NCI-H187 treated with DMSO at 0.1 percent for 48 hours (cell line): ENCODE measurements at regions not wholly inside any gene's neighbourhood (a gene's known extent, or its start where the extent isn't known, plus 50 kb on each side); places are given as distances from the start of the nearest gene placed in this dataset.

Experiments used
- DNase-seq: peaks from one replicate; lab custom pipeline; 2025; lab: John Stamatoyannopoulos, UW

DNA sequence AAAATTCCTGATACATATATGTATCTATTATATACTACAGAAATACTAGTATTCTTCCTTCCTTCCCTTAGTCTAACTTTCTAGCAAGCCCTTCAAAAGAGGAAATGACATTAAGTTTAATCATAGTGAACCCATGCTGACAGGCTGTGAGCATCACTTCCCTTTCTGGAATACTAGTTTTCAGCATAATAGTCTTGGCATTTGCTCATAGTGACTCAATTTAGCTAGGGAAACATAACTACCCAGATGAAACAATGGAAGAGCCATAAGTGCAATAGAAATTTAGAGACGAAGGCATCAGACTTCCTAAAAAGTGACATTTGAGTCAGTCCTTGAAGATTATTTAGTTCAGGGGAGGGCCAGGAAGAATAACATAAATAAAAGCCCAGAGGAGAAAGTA is 184.5 kb upstream of the CRY1 start:
- no peak for DNase-seq

DNA sequence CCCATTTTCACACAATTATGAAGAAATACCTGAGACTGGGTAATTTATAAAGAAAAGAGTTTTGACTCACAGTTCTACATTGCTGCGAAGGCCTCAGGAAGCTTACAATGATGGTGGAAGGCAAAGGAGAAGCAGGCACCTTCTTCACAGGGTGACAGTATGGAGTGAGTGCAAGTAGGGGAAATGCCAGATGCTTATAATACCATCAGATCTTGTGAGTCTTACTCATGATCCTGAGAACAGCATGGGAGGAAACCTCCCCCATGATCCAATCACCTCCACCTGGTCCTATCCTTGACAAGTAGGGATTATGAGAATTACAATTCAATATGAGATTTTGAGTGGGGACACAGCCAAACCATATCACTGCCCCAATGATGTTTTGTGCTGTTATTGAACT is 189.3 kb upstream of the CRY1 start:
- DNase-seq = no peak

DNA sequence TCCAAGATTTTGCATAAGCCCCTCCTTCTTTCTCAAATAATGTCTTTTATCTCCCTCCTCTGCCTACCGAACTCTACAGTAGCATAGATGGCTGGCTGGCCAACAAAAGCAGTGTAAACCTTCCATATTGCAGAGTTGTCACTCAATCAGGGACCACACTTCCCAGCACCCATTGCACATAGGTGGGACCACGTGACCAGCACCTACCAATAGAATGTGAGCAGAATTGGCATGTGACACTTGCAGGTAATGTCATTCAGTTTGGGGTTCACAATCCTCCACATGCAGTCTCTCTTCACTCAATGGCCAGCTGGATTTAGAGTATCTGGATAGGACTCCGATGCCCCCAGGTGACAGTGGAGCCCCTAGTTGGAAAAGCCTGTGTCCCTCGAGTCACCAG is 190.3 kb upstream of the CRY1 start:
- no peak for DNase-seq

DNA sequence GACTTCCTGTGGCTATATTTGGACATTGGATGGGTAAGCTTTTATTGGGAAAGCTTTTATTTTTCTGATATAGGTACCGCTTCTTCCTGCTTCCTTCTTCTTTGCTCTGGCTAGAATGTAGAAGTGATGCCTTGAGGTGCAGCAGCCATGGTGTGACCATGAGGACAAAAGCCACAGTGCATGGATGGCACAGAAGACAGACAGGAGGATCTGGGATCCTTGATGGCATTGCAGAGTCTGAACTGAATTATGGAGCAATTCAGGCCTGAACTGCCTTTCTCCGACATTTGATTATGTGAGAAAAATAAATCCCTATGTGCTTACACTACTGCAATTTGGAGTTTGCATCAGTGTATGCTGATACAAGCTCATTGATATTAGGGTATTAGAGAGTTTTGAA is 191.3 kb upstream of the CRY1 start:
- DNase-seq = no peak

DNA sequence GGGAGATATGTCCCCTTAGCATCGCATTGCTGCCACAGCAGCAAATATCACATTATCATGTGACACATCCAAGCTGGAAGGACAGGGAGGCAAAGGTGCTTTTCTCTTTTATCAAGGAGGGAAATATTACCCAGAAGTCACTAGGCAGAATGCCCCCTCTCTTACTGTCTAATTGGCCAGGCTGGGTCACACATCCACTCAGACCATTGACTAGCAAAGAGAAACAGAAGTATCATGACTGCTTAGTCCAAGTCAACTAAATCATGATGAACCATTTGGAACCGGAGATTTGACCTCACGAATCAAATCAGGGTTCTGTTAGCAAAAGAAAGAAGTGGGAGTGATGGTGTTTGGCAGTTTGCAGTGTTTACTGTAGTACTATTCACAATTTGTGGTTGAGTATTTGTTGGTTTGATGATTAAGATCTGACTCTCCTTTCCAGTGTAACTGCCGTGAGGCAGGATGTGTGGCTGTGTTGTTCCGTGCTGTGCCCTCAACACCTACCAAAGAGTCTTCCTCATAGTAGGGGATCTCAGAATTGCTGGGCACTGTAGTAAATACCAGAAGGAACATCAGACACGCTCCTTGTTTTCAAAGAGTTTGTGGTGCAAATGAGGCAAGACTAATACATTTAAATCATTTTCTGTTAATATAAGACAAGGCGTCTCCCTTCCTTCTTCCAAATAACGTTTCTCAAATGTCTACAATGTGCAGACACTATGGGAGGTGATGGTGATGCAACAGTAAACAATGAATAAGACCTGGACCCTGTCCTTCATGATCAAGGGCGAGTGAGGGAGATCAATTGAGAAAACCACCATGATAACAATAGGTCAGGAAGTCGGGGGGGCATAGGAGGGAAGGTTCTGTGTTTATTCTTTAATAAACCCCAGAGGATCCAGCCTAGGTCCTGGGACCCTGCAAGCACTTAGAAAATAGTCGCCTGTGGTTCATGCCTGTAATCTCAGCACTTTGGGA is 194.4 kb upstream of the CRY1 start:
- no peak for DNase-seq

DNA sequence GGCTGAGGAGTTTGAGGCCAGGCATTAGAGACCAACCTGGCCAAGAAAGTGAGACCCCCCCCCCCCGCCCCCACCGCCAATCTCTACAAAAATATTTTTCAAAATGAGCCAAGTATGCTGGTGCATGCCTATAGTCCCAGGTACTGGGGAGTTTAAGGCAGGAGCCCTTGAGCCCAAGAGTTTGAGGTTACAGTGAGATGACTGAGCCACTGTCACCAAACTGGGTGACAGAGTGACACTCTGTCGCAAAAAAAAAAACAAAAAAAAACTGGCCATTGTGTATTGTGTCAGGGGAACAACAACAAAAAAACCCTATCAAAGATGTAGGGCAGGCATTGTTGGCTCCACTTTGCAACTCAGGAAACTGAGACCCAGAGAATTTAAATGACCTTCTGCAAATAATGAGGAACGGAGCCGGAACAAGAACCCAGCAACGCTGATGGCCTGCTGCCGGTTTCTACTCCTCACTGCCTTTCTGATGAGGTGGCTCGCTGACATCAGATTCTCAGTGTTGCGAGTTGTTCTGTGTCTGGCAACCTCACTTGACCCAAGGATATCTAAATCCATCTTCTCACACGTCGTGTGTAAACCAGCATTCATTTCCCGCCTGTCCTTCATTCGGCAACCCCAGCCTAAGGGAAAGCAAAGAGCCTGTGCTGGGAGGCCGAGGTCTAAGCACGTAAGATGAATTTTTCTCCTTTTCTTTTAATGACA is 195.2 kb upstream of the CRY1 start:
- no peak for DNase-seq

DNA sequence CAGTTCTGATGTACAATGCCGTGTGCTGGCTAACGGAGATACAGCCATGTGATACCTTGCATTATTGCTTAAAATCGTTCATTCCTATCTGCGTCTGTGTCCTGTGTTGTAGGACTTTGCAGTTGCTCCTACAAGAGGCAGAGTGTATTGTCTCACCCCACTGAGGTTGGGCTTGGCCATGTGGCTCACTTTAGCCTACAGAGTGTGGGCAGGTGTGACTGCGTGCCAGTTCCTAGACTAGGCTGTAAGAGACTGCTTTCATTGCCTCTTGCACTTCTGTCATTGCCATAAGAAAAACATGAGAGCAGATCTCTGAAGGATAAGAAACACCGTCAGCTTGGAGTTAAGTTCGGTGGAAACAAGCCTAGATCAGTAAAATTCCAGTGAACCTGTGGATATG is 197.7 kb upstream of the CRY1 start:
- no peak for DNase-seq

DNA sequence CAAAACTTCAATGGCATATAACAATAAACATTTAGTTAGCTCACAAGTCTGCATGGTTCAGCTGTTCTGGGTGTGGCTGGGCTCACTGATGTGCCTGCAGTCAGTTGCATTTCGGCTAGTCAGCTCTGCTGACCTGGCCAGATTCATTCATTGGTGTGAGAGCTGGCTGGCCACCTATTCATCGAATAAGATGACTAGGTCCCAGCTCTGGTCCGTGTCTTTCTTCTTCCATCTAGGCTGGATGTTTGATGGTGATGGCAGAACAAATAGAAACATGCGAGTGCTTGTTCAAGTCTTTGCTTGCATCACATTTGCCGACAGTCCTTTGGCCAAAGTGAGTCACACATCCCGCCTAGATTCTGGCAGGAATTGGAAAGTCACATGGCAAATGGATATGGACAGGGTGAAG is 203.3 kb upstream of the CRY1 start:
- no peak for DNase-seq

DNA sequence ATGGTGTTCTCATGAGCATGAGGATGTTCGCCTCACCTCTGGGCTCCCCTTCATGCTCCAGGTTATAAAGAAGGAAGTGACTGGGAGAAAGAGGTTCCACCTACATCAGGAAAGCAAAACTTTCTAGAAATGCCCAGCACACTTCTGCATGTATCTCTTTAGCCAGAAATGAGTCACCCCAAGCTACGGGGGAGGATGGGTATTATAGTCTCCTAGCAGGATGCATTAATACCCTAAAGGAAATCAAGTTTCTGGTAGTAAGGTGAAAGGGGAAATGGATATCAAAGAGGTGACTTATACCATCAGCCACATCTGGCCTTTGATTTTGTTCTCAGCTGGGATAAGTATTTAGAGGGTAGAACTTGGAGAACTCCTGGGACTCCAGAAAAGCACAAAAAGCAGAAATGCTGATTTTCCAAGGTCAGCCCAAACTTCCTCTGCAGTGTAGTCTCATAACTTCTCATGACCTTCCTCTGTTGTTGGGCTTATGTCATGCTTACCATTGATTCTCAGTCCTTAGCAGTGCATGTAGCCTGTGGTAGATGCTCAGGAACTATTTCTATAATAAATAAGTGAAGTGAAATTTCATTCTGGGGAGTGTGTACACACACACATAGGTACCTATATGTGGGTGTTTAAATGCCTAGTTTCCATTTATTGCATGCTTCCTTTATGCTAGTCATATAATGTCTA is 209.4 kb upstream of the CRY1 start:
- no peak for DNase-seq

DNA sequence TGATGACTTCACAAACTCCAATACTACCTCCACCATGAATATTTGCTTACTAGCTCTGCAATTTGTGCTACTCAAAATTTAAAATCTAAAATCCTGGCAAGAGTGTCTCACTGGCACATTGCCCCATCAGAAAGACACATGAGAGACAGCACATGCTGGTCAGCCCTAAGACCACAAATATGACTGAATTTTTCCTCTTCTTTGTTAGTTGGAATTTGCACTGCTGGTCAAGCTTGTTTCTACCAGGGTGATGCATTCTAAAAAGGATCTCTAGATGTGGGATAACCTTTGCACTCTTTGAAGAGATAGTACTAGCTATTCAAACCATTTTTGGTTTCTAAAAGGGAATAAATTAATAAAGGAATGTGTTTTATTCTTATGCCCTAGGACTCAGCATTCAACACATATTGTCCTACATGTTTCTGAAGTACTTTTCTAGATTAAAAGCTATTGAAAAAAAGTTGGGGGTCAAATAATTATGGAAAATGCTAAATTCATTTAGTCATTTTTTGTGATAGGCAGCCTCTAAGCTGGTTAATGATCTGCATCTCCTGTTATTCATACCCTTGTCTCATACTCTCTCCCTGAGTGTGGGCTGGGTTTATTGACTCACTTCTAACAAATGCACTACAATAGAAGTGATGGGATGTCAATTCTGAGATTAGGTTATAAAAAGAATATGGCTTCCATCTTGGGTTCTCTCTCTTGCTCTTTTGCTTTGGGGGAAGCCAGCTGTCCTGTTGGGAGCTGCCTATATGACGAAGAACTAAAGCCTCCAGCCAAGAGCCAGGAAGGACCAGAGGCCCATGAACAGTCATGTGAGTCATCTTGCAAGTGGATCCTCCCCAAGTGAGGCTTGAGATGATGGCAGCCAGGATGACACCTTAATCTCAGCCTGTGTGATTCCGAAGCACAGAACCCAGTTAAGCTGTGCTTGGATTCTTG is 211.5 kb upstream of the CRY1 start:
- DNase-seq = no peak

DNA sequence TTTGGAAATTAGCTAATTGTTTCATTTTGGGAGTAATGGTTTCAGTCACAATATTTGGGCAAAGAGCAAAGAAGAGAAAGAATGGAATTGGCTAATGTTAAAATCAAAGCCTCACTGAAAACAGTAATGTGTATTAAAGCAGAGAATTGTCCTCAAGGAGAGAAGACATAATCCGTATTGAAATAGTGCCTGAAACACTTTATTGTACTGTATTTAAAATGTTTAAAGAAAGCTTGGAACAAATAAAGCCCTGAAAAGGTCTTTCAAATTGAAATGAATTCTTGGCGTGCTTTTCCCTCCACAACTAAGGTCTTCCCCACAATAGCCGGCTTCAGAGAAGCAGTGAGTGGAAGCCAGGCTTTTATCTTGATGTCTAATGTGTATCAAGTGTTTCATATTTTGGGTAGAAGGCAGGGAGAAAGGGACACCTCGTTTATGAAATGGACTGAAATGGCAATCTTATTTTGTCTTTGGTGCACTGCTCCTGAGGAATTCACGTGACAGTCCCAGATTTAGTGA is 212.9 kb upstream of the CRY1 start:
- DNase-seq = no peak

DNA sequence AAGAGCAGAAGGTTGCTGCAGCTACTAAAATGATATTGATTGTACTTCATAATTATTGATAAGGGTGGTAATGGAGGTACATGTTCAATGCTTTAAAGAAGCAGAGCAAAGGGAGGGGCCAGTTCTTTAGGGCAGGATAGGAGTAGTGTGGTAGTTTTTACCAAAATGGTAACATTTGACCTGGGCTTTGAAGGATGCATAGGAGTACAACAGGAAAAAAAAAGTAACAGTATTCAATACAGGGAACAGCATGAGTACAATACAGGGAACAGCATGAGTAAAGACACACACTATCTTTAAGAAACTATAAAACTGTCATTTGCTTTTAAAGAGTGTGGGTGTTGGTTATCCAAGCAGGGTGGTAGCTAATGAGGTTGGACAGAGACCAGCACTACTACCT is 215.0 kb upstream of the CRY1 start:
- no peak for DNase-seq

DNA sequence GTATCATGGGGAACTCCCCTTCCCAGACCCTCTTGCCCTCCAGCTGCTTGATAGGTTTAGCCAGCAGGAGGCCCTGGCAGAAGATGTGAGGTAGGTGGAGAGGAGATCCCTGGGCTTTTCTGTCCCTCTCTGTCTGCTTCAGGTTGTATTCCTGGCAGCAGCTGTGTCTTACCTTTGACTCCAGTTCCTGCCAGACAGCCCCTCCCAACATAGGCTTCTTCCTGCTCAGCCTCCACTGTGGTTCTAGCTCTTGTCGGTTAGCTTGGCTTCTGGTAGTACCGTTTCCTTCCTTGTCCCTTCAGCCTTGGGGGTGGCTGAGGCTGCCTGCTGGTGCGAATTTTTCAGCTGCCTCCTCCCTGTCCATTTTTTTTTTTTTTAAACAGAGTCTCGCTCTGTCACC is 215.7 kb upstream of the CRY1 start:
- DNase-seq = no peak

DNA sequence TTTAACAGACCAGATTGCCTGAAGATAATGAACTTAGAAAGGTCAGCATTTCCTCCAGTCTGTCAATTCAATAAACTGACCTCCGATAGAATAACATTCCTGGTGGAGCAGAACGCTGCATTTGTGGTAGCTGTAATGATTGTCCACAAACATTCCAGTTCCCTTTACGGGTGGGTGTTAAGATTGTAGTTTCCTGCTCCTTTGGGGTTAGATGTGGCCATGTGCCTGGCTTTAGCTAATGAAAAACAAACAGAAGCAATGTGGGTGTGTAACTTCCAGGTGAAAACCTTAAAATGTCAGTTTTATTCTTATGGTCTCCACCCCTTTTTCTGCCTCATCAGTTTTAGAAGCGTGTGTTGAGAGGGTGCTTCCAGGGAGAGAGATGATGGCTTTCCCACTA is 217.3 kb upstream of the CRY1 start:
- peak; percentile 86 for DNase-seq

DNA sequence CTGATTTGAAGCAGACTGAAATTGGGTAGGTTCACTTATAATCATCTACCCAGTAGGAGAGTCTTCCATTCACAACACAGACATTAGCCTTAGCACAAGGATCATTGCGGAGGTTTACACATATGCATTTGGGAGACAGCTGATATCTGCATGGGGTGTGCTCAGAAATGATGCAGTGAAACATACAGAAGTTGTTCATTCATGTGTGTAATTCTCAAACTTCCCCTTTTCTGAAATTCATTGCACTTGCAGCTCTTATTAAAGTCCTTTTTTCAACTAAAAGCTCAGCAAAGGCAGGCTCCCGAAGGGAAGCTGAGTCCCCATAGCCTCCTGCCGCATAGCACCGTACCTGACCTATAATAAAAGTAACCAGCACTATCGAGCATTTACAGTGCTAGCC is 218.3 kb upstream of the CRY1 start:
- no peak for DNase-seq

DNA sequence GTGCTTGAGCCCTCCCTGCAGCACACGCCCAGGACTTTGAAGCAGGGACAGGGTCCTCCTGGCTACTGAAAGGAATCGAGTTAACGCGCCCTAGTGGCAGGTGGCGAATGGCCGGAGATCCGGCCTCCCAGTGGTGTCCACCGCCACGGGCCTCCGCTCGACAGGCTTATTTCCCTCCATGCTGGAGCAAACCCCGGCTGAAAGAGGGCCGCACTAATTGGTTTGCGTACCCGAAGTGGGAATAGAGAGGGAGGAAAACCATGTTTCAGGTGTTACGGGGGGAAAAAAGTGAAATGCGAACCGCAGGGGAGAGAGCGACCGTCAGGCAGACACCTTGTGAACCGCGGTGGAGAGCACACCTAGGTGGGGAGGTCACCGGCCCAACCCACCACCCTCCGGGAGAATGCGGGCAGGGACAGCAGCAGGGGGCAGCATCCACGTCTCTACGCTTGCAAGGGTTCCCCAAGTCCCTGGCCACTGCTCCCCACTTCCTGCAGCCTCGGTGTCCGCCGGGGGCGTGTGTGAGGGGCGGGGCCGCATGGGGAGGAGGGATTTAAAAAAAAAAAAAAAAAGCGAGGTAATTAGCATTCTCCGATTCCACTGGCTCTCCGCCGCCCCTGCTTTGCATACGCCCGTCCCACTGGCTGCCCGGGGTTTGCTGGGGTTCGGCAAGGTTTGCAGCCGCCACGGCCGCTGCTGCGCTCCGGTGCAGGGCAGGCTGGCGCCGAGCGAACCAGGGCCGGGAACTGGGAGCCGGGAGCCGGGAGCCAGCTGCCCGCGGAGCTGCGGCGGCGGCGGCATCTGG is 224.6 kb upstream of the CRY1 start:
- DNase-seq = peak; percentile 64

DNA sequence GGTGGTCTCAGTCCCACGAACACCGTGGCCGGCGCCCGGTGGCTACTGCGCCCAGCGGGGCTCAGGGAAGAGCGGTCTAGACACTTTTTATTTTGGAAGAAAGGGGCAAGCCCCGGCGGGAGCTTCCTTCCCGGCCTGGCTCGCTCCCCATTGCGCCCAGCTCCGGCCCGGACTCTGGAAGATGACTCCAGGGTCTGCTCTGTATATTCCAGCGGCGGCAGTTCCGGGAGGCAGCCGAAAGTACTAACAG is 225.1 kb upstream of the CRY1 start:
- no peak for DNase-seq

DNA sequence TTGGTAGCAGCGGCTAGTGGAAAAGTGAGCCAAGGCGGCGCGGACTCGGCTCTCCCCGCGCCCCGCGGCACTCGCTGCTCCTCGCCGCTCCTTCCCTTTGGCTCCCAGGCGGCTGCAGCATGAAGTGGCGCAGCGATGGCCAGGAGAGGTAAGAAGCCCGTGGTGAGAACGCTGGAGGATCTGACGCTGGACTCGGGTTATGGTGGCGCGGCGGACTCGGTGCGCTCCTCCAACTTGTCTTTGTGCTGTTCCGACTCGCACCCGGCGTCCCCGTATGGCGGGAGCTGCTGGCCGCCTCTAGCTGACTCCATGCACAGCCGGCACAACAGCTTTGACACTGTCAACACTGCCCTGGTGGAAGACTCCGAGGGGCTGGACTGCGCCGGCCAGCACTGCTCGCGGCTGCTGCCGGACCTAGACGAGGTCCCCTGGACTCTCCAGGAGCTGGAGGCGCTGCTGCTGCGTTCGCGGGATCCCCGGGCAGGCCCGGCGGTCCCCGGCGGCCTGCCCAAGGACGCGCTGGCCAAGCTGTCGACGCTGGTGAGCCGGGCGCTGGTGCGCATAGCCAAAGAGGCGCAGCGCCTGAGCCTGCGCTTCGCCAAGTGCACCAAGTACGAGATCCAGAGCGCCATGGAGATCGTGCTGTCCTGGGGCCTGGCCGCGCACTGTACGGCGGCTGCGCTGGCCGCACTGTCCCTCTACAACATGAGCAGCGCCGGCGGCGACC is 225.6 kb upstream of the CRY1 start:
- no peak for DNase-seq

DNA sequence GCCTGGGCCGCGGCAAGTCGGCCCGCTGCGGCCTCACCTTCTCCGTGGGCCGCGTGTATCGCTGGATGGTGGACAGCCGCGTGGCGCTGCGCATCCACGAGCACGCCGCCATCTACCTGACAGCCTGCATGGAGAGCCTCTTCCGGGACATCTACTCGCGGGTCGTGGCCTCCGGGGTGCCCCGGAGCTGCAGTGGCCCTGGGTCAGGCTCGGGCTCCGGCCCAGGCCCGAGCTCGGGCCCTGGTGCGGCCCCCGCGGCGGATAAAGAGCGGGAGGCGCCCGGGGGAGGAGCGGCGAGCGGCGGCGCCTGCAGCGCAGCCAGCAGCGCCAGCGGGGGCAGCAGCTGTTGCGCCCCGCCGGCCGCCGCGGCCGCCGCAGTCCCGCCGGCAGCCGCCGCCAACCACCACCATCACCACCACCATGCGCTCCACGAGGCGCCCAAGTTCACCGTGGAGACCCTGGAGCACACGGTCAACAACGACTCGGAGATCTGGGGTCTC is 226.2 kb upstream of the CRY1 start:
- no peak for DNase-seq
